ENCODE measurements at regions not wholly inside any gene's neighbourhood (a gene's known extent, or its start where the extent isn't known, plus 50 kb on each side); places are given as distances from the start of the nearest gene placed in this dataset.
A peak's percentile ranks its signal among the peaks of the same experiment; 100 is the strongest.
"Not testable (repeated sequence)": the region's sequence is repeated elsewhere in the genome, so short reads cannot be mapped to it uniquely, and the experiment has no call there.

GRCh38 chr10:52368725-52369124, 54.6 kb downstream of the DKK1 start:
- no peak overlapping the region for H3K4me3 ChIP-seq
- H3K27ac ChIP-seq, result no peak overlapping the region

GRCh38 chr10:52374207-52374606, 60.1 kb downstream of the DKK1 start:
- not testable (repeated sequence) for H3K27ac ChIP-seq, H3K4me3 ChIP-seq

GRCh38 chr10:52376694-52377354, 62.7 kb downstream of the DKK1 start:
- no peak overlapping the region for H3K27ac ChIP-seq
- no peak overlapping the region for H3K4me3 ChIP-seq

DNA sequence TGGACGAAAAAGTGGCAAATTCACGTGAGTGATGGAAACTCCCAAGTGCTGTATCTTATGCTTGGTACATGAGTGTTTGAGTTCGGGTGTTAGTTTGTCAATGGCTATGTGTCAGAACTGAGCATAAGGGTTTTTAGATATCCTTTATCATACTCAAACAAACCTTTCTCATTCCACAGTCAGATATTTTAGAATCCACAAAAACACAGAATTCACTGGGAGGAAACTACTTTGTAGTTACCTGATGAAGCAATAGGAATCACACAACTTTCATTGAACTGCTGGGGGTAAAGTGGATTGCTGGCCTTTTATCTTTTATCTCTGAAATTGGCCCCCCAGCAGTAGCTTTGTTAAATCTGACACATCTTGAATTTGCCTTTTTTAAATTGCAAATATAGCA, 64.0 kb downstream of the DKK1 start:
- Histone ChIP-seq H3K4me3 (no peak overlapping the region), H3K27ac (no peak overlapping the region)

DNA sequence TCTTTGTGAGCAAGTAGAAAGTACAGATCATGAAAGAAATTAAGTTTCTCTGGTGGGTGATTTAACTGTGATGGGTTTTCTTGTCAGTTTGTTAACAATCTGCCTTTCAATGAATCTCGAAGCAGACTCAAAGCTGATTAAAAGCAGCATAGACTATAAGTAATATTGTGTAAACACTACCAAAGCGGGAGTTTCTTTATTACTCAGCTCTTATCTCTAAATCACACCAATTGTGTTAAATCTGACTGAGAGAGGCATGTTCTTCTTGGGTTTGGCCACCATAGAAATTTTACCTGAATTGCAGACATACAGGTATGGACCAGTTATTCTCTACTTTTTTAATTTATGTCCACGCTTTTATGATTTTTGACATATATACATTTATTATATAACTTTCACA, 65.2 kb downstream of the DKK1 start:
- no peak overlapping the region for H3K27ac ChIP-seq

DNA sequence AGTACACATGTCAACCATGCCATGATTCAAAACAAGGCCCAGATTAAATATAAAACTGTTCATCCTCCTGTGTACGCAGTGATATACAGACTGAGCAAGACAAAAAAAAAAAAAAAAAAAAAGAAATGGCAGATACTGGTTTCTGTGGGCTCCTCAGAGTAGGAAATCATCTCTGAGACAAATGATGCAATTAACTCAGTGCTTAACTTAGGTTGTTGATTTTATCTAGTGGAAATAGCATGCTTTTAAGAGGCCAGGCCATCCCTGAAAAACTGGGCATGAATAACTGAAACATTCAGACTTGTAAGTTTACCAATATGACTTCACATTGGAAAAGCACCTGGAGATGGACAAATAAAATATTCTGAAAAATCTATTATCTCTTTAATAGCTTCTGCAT, 69.0 kb downstream of the DKK1 start:
- no peak overlapping the region for H3K27ac ChIP-seq

More for the DNA sequence above, 65.2 kb downstream of the DKK1 start:
- H3K4me3 ChIP-seq, result no peak overlapping the region

GRCh38 chr10:52387744-52388143, 73.7 kb downstream of the DKK1 start:
- no peak overlapping the region for H3K4me3 ChIP-seq
- no peak overlapping the region for H3K27ac ChIP-seq

More for the DNA sequence above, 69.0 kb downstream of the DKK1 start:
- no peak overlapping the region for H3K4me3 ChIP-seq

- Histone ChIP-seq H3K27ac (no peak overlapping the region), H3K4me3 (no peak overlapping the region)
These were observed 76.3 kb downstream of the DKK1 start for GRCh38 chr10:52390388-52390787.

DNA sequence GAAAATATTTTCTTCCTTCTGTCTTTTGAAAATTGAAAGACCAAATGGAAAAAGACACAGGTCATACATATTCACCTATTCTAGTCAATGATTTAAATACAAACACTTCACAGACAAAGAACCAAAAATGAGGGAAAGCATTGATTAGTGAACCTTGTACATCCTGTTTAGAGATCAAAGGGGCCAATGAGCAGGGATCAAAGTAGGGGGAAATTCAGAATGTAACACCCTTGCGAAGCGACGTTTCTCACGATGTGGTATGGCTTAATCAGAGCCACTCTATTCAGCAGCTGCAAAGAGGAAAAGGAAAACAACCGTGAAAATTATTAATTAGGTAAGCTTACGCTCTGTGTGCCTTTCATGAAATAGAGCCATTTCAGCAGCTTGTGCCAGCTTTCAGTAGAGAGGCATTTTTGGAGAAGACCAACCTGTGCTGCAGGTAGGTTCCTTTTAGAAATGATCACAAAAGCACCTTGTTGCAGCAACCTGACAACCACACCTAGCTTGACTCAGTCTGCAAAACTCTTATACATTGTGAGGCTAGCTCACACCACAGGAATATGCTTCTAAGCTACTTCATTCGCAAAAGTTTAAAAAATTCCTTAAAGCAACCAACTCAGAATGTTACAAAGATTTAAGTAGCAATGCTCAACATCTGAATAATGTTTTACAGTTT, 78.0 kb downstream of the DKK1 start:
- Histone ChIP-seq H3K27ac (no peak overlapping the region), H3K4me3 (no peak overlapping the region)

GRCh38 chr10:52394246-52394645, 80.2 kb downstream of the DKK1 start:
- no peak overlapping the region for H3K4me3 ChIP-seq
- no peak overlapping the region for H3K27ac ChIP-seq

GRCh38 chr10:52400562-52400961, 86.5 kb downstream of the DKK1 start:
- no peak overlapping the region for H3K4me3 ChIP-seq
- H3K27ac ChIP-seq, result no peak overlapping the region

DNA sequence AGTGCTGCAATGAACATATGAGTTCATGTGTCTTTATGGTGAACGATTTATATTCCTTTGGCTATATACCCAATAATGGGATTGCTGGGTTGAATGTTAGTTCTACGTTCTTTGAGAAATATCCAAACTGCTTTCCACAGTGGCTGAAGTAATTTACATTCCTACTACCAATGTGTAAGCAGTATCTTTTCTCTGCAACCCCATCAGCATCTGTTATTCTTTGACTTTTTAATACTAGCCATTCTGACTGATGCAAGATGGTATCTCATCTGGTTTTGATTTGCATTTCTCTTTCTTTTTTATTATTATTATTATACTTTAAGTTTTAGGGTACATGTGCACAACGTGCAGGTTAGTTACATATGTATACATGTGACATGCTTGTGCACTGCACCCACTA, 89.7 kb downstream of the DKK1 start:
- H3K27ac ChIP-seq, H3K4me3 ChIP-seq: not testable (repeated sequence)

DNA sequence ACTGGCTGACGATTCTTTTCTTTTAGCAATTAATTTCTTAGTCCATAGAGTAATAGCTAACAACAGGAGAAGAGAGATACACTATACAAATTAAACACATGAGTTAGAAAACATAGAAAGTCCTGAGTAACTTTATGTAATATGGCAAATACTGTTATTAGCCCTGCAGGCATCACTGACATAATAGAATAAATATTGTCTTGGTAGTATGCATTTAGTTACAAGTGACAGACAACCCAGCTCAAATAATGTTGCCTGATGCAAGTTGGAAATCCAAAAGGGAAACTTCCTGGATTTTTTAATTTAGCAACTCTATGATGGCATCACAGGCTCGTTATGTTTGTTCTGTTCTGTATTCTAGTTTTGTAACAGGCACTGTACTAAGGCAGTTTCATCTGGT, 95.1 kb downstream of the DKK1 start:
- H3K27ac ChIP-seq, result no peak overlapping the region
- no peak overlapping the region for H3K4me3 ChIP-seq

- Histone ChIP-seq H3K27ac (no peak overlapping the region), H3K4me3 (no peak overlapping the region)
These were observed 95.8 kb downstream of the DKK1 start for GRCh38 chr10:52409928-52410327.

DNA sequence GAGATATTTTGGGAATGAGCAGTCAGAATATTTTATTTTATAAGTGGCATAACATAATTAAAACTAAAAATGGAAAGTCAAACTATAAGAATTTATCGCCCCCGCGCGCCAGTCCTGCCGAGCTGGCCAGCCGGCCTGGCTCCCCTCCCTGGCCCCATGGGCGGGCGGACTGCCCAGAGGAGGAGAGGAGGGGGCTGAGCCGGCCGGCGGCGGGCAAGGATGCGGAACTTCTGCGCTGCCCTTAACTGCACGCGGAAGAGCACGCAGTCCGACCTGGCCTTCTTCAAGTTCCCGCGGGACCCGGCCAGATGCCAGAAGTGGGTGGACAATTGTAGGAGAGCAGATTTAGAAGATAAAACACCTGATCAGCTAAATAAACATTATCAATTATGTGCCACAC, 96.8 kb downstream of the DKK1 start:
- H3K27ac ChIP-seq, result no peak overlapping the region
- H3K4me3 ChIP-seq, result no peak overlapping the region

- Histone ChIP-seq H3K4me3 (no peak overlapping the region), H3K27ac (no peak overlapping the region)
These were observed 105.2 kb downstream of the DKK1 start for GRCh38 chr10:52419281-52419680.

- no peak overlapping the region for H3K27ac ChIP-seq
- no peak overlapping the region for H3K4me3 ChIP-seq
These were observed 106.6 kb downstream of the DKK1 start for GRCh38 chr10:52420656-52421055.

- Histone ChIP-seq H3K27ac (no peak overlapping the region), H3K4me3 (no peak overlapping the region)
These were observed 109.3 kb downstream of the DKK1 start for GRCh38 chr10:52423369-52423768.

GRCh38 chr10:52424341-52424740, 110.3 kb downstream of the DKK1 start:
- H3K4me3 ChIP-seq, result no peak overlapping the region
- H3K27ac ChIP-seq, result no peak overlapping the region

- no peak overlapping the region for H3K4me3 ChIP-seq
- H3K27ac ChIP-seq, result no peak overlapping the region
These were observed 120.7 kb downstream of the DKK1 start for GRCh38 chr10:52434734-52435133.

DNA sequence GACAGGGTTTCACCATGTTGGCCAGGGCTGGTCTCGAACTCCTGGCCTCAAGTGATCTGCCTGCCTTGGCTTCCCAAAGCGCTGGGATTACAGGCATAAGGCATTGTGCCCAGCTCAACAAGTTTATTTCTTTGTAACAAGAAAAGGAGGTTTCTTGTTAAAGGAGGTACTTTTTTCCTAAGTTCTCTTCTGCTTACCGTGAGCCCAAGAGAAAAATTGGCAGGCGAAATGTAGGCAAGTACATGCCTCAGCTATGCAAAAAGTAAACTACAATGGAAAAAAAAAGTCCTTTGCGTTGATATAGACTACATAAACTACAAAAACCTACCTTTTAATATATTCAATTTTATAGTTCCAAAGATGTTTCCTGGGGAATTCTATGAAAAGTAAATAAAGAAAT, 122.6 kb downstream of the DKK1 start:
- H3K4me3 ChIP-seq, result no peak overlapping the region
- H3K27ac ChIP-seq, result no peak overlapping the region

DNA sequence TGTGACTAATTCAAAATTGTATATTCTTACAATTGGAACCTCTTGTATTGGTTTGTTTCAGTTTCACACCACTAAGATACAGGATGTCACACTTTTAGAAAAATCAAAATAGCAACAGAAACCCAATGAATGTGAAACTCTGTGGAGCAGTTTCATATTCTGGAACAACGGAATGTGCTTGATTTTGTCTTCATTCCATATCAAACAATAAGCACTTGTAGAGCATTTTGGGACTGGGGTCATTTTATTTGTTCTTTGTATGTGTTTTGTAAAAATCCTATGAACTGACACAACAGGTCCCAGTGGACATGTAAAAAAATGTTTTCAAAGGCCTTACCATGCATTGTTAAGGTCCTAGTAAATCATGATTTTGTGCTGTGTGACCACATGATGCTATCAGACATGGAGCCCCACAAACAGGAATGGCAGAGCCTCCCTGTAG, 123.1 kb downstream of the DKK1 start:
- peak overlapping the region in 1 of 21 experiments; percentile 35 for H3K27ac ChIP-seq
- H3K4me3 ChIP-seq, result no peak overlapping the region
